ENCODE measurements at regions not wholly inside any gene's neighbourhood (a gene's known extent, or its start where the extent isn't known, plus 50 kb on each side); places are given as distances from the start of the nearest gene placed in this dataset.

GRCh38 chr2:76558157-76558556 lies 847.4 kb upstream of the GCFC2 start:
- no peaks in the 10 kb centered on the region for H3K4me1 ChIP-seq (ENCODE audit: insufficient read depth, insufficient read length)
- H3K27me3 ChIP-seq (ENCODE audit: insufficient read depth, insufficient read length): no peaks in the 10 kb centered on the region
- H3K9ac ChIP-seq (ENCODE audit: insufficient read length, low read depth): no peak overlapping the region
- H3K9me3 ChIP-seq (ENCODE audit: insufficient read depth, low read length): no peaks in the 10 kb centered on the region
- no peak overlapping the region for H3K4me3 ChIP-seq (ENCODE audit: insufficient read length, low read depth)
- no peaks in the 10 kb centered on the region for H3K36me3 ChIP-seq (ENCODE audit: insufficient read depth, insufficient read length, low read length)
- TF ChIP-seq SUZ12 (IDR thresholded peaks at IDR 0.05; ENCODE audit: extremely low read depth, insufficient read depth, insufficient read length) (no peak), ZNF274 (IDR thresholded peaks at IDR 0.05; ENCODE audit: low read depth, low read length) (no peak), YY1 (IDR thresholded peaks at IDR 0.05; ENCODE audit: insufficient read depth, insufficient read length) (no peak)
- no peak for DNase-seq (ENCODE audit: low read depth, low spot score)

GRCh38 chr2:76556018-76556417 lies 845.3 kb upstream of the GCFC2 start:
- Histone ChIP-seq H3K4me1 (ENCODE audit: insufficient read depth, insufficient read length) (no peaks in the 10 kb centered on the region), H3K36me3 (ENCODE audit: insufficient read depth, insufficient read length, low read length) (no peaks in the 10 kb centered on the region), H3K4me3 (ENCODE audit: insufficient read length, low read depth) (no peak overlapping the region), H3K9ac (ENCODE audit: insufficient read length, low read depth) (no peak overlapping the region), H3K9me3 (ENCODE audit: insufficient read depth, low read length) (no peaks in the 10 kb centered on the region), H3K27me3 (ENCODE audit: insufficient read depth, insufficient read length) (no peaks in the 10 kb centered on the region)
- DNase-seq (ENCODE audit: low read depth, low spot score): no peak
- no peak for TF ChIP-seq ZNF274 (IDR thresholded peaks at IDR 0.05; ENCODE audit: low read depth, low read length)
- no peak for TF ChIP-seq SUZ12 (IDR thresholded peaks at IDR 0.05; ENCODE audit: extremely low read depth, insufficient read depth, insufficient read length)
- TF ChIP-seq YY1 (IDR thresholded peaks at IDR 0.05; ENCODE audit: insufficient read depth, insufficient read length): no peak

GRCh38 chr2:76546207-76546606 lies 835.5 kb upstream of the GCFC2 start:
- H3K36me3 ChIP-seq (ENCODE audit: insufficient read depth, insufficient read length, low read length): no peaks in the 10 kb centered on the region
- H3K27me3 ChIP-seq (ENCODE audit: insufficient read depth, insufficient read length): no peaks in the 10 kb centered on the region
- H3K4me1 ChIP-seq (ENCODE audit: insufficient read depth, insufficient read length): no peaks in the 10 kb centered on the region
- no peaks in the 10 kb centered on the region for H3K9me3 ChIP-seq (ENCODE audit: insufficient read depth, low read length)
- DNase-seq (ENCODE audit: low read depth, low spot score): no peak
- H3K9ac ChIP-seq (ENCODE audit: insufficient read length, low read depth): no peak overlapping the region
- no peak for TF ChIP-seq SUZ12 (IDR thresholded peaks at IDR 0.05; ENCODE audit: extremely low read depth, insufficient read depth, insufficient read length)
- TF ChIP-seq YY1 (IDR thresholded peaks at IDR 0.05; ENCODE audit: insufficient read depth, insufficient read length): no peak
- H3K4me3 ChIP-seq (ENCODE audit: insufficient read length, low read depth): no peak overlapping the region

GRCh38 chr2:76544901-76545300 lies 834.2 kb upstream of the GCFC2 start:
- H3K27me3 ChIP-seq (ENCODE audit: insufficient read depth, insufficient read length): no peaks in the 10 kb centered on the region
- no peaks in the 10 kb centered on the region for H3K4me1 ChIP-seq (ENCODE audit: insufficient read depth, insufficient read length)
- no peak for DNase-seq (ENCODE audit: low read depth, low spot score)
- H3K9ac ChIP-seq (ENCODE audit: insufficient read length, low read depth): no peak overlapping the region
- TF ChIP-seq YY1 (IDR thresholded peaks at IDR 0.05; ENCODE audit: insufficient read depth, insufficient read length) (no peak), SUZ12 (IDR thresholded peaks at IDR 0.05; ENCODE audit: extremely low read depth, insufficient read depth, insufficient read length) (no peak)
- no peak overlapping the region for H3K4me3 ChIP-seq (ENCODE audit: insufficient read length, low read depth)
- no peaks in the 10 kb centered on the region for H3K36me3 ChIP-seq (ENCODE audit: insufficient read depth, insufficient read length, low read length)
- H3K9me3 ChIP-seq (ENCODE audit: insufficient read depth, low read length): no peaks in the 10 kb centered on the region

GRCh38 chr2:76517574-76517909 lies 806.8 kb upstream of the GCFC2 start:
- no peaks in the 10 kb centered on the region for H3K36me3 ChIP-seq (ENCODE audit: insufficient read depth, insufficient read length, low read length)
- no peak for TF ChIP-seq YY1 (IDR thresholded peaks at IDR 0.05; ENCODE audit: insufficient read depth, insufficient read length)
- H3K9ac ChIP-seq (ENCODE audit: insufficient read length, low read depth): no peak overlapping the region
- no peaks in the 10 kb centered on the region for H3K27me3 ChIP-seq (ENCODE audit: insufficient read depth, insufficient read length)
- peaks cover 11% of the 10 kb centered on the region; the same call in 1 of the 2 replicates for H3K9me3 ChIP-seq (ENCODE audit: insufficient read depth, low read length)
- DNase-seq (ENCODE audit: low read depth, low spot score): no peak
- no peak overlapping the region for H3K4me3 ChIP-seq (ENCODE audit: insufficient read length, low read depth)
- no peaks in the 10 kb centered on the region for H3K4me1 ChIP-seq (ENCODE audit: insufficient read depth, insufficient read length)

- DNase-seq (ENCODE audit: low read depth, low spot score): no peak
- H3K9me3 ChIP-seq (ENCODE audit: insufficient read depth, low read length): peaks cover 11% of the 10 kb centered on the region; the same call in 1 of the 2 replicates
- H3K27me3 ChIP-seq (ENCODE audit: insufficient read depth, insufficient read length): no peaks in the 10 kb centered on the region
- H3K4me1 ChIP-seq (ENCODE audit: insufficient read depth, insufficient read length): no peaks in the 10 kb centered on the region
- no peak overlapping the region for H3K4me3 ChIP-seq (ENCODE audit: insufficient read length, low read depth)
- no peak overlapping the region for H3K9ac ChIP-seq (ENCODE audit: insufficient read length, low read depth)
- no peaks in the 10 kb centered on the region for H3K36me3 ChIP-seq (ENCODE audit: insufficient read depth, insufficient read length, low read length)
- no peak for TF ChIP-seq SUZ12 (IDR thresholded peaks at IDR 0.05; ENCODE audit: extremely low read depth, insufficient read depth, insufficient read length)
- no peak for TF ChIP-seq ZNF274 (IDR thresholded peaks at IDR 0.05; ENCODE audit: low read depth, low read length)
- no peak for TF ChIP-seq YY1 (IDR thresholded peaks at IDR 0.05; ENCODE audit: insufficient read depth, insufficient read length)
Measured at GRCh38 chr2:76516861-76517573, 806.3 kb upstream of the GCFC2 start.

GRCh38 chr2:76512201-76512820 lies 801.6 kb upstream of the GCFC2 start:
- DNase-seq (ENCODE audit: low read depth, low spot score): no peak
- no peak for TF ChIP-seq ZNF274 (IDR thresholded peaks at IDR 0.05; ENCODE audit: low read depth, low read length)
- TF ChIP-seq YY1 (IDR thresholded peaks at IDR 0.05; ENCODE audit: insufficient read depth, insufficient read length): no peak
- no peak for TF ChIP-seq SUZ12 (IDR thresholded peaks at IDR 0.05; ENCODE audit: extremely low read depth, insufficient read depth, insufficient read length)
- H3K4me3 ChIP-seq (ENCODE audit: insufficient read length, low read depth): no peak overlapping the region
- H3K27me3 ChIP-seq (ENCODE audit: insufficient read depth, insufficient read length): no peaks in the 10 kb centered on the region
- H3K36me3 ChIP-seq (ENCODE audit: insufficient read depth, insufficient read length, low read length): no peaks in the 10 kb centered on the region
- H3K9me3 ChIP-seq (ENCODE audit: insufficient read depth, low read length): peaks cover 7% of the 10 kb centered on the region; the same call in 1 of the 2 replicates
- no peak overlapping the region for H3K9ac ChIP-seq (ENCODE audit: insufficient read length, low read depth)
- H3K4me1 ChIP-seq (ENCODE audit: insufficient read depth, insufficient read length): no peaks in the 10 kb centered on the region

All from NT2/D1 (cell line).